ENCODE measurements at regions not wholly inside any gene's neighbourhood (a gene's known extent, or its start where the extent isn't known, plus 50 kb on each side); places are given as distances from the start of the nearest gene placed in this dataset.

DNA sequence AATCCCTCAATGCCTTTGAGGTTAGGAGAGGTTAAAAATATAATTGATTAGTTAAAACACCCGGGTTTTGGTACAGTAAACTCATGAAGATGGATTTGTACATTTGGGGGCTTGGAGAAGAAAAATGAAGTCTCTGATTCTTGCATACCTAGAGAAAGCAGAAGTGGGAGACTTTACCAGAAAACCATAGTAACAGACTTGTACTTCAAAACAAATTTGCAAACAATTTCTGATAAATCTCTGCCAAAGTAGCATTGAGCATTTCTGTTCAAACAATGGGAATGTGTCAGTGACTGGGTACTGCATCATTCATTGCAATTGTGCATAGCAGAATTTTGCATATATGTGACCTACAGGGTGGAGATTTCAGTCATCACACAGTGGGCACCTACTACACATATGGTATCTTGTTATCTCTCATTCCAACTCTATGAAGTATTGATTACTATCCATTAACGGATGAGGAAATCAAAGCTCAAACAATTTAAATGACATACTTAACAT is 256.9 kb downstream of the PLK2 start:
- TF ChIP-seq POLR2A (IDR thresholded peaks at IDR 0.05) (no peak), POLR2AphosphoS5 (IDR thresholded peaks at IDR 0.05) (no peak), EP300 (IDR thresholded peaks at IDR 0.05) (no peak)
- TF ChIP-seq, protein P1, sequence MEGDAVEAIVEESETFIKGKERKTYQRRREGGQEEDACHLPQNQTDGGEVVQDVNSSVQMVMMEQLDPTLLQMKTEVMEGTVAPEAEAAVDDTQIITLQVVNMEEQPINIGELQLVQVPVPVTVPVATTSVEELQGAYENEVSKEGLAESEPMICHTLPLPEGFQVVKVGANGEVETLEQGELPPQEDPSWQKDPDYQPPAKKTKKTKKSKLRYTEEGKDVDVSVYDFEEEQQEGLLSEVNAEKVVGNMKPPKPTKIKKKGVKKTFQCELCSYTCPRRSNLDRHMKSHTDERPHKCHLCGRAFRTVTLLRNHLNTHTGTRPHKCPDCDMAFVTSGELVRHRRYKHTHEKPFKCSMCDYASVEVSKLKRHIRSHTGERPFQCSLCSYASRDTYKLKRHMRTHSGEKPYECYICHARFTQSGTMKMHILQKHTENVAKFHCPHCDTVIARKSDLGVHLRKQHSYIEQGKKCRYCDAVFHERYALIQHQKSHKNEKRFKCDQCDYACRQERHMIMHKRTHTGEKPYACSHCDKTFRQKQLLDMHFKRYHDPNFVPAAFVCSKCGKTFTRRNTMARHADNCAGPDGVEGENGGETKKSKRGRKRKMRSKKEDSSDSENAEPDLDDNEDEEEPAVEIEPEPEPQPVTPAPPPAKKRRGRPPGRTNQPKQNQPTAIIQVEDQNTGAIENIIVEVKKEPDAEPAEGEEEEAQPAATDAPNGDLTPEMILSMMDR (IDR thresholded peaks at IDR 0.05): no peak

Measured in stomach (tissue), 4 donors.